Lower leg skin (tissue), 4 donors: ENCODE measurements at regions not wholly inside any gene's neighbourhood (a gene's known extent, or its start where the extent isn't known, plus 50 kb on each side); places are given as distances from the start of the nearest gene placed in this dataset.
"Not testable (repeated sequence)": the region's sequence is repeated elsewhere in the genome, so short reads cannot be mapped to it uniquely, and the experiment has no call there.

ENCODE experiments used
- DNase-seq, 2 donors: peaks; one replicate each; pipeline ENCODE4 v3.0.0-alpha.2; 2019; ENCODE audit warnings: low spot score in 2 of 2
- H3K4me3 ChIP-seq: fragments of 200-600 bp; sonication (generic); 2 replicates; pipeline ENCODE4 v1.5.1; 2017; ENCODE audit warnings: mild to moderate bottlenecking, low read depth; ENCODE audit not compliant: poor library complexity, severe bottlenecking
- POLR2A ChIP-seq, 2 donors: fragments of 450-650 bp; IDR thresholded peaks; one replicate each; pipeline ENCODE4 v1.6.1; 2016 to 2017; ENCODE audit warnings: antibody characterized with exemption in 2 of 2, mild to moderate bottlenecking in 1 of 2, moderate library complexity in 1 of 2
- WGBS, 2 donors: methylation state at CpG; one replicate each; pipeline ENCODE4 v1.1.5; 2018; 5-methylcytosine and 5-hydroxymethylcytosine counted together
- intact Hi-C: fragments of 100-400 bp; cut with DNase I; formaldehyde crosslinking; loops from one replicate; pipeline ENCODE4 v1.15.0; 2023; ENCODE audit warnings: low total_unique reads
- TF ChIP-seq, protein P1 (sequence below), 3 donors: fragments of 450-650 bp; IDR thresholded peaks; one replicate each; pipeline ENCODE4 v1.5.1; 2016; ENCODE audit warnings: antibody characterized with exemption in 3 of 3, mild to moderate bottlenecking in 3 of 3, moderate library complexity in 2 of 3

GRCh38 chr2:173521450-173522192, 166.9 kb downstream of the CDCA7 start:
- no peak for DNase-seq
- TF ChIP-seq, protein P1, sequence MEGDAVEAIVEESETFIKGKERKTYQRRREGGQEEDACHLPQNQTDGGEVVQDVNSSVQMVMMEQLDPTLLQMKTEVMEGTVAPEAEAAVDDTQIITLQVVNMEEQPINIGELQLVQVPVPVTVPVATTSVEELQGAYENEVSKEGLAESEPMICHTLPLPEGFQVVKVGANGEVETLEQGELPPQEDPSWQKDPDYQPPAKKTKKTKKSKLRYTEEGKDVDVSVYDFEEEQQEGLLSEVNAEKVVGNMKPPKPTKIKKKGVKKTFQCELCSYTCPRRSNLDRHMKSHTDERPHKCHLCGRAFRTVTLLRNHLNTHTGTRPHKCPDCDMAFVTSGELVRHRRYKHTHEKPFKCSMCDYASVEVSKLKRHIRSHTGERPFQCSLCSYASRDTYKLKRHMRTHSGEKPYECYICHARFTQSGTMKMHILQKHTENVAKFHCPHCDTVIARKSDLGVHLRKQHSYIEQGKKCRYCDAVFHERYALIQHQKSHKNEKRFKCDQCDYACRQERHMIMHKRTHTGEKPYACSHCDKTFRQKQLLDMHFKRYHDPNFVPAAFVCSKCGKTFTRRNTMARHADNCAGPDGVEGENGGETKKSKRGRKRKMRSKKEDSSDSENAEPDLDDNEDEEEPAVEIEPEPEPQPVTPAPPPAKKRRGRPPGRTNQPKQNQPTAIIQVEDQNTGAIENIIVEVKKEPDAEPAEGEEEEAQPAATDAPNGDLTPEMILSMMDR (IDR thresholded peaks at IDR 0.05) = no peak
- no peak for TF ChIP-seq POLR2A (IDR thresholded peaks at IDR 0.05)
- WGBS, 2 donors = 79% methylated on average over 4 of the region's 4 CpGs
- no peak overlapping the region for H3K4me3 ChIP-seq
- intact Hi-C loops = no loop called here

- intact Hi-C loops = no loop called here
- 12 to 14% methylated on average over 4 of the region's 4 CpGs for WGBS, 2 donors
- no peak overlapping the region for H3K4me3 ChIP-seq
- TF ChIP-seq, protein P1 (IDR thresholded peaks at IDR 0.05) = no peak
- TF ChIP-seq POLR2A (IDR thresholded peaks at IDR 0.05) = no peak
- DNase-seq = peak in 1 of 2 donors; percentile 23
Observed at GRCh38 chr2:173523497-173523896, 168.8 kb downstream of the CDCA7 start.

- no peak for DNase-seq
- H3K4me3 ChIP-seq = no peak overlapping the region
- WGBS, 2 donors = 76 to 87% methylated on average over 7 of the region's 7 CpGs
- TF ChIP-seq POLR2A (IDR thresholded peaks at IDR 0.05) = no peak
- TF ChIP-seq, protein P1 (IDR thresholded peaks at IDR 0.05) = no peak
- intact Hi-C loops = no loop called here
Observed at GRCh38 chr2:173524256-173524955, 169.7 kb downstream of the CDCA7 start.

DNA sequence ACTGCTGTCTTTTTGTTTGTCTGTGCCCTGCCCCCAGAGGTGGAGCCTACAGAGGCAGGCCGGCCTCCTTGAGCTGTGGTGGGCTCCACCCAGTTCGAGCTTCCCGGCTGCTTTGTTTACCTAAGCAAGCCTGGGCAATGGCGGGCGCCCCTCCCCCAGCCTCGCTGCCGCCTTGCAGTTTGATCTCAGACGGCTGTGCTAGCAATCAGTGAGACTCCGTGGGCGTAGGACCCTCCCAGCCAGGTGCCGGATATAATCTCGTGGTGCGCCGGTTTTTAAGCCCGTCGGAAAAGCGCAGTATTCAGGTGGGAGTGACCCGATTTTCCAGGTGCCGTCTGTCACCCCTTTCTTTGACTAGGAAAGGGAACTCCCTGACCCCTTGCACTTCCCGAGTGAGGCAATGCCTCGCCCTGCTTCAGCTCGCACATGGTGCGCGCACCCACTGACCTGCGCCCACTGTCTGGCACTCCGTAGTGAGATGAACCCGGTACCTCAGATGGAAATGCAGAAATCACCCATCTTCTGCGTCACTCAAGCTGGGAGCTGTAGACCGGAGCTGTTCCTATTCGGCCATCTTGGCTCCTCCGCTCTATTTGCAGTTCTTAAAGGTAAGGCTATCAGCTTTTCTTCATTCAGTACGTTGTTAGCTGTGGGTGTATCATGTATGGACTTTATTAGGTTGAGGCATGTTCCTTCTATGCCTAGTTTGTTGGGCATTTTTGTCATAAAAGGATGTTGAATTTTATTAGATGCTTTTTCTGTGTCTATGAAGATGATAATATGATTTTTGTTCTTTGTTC, 178.3 kb downstream of the CDCA7 start:
- DNase-seq, intact Hi-C loops: not testable (repeated sequence)
- 82 to 83% methylated on average over 23 to 26 of the region's 32 CpGs for WGBS, 2 donors
- peak overlapping the region; percentile 6 for H3K4me3 ChIP-seq

DNA sequence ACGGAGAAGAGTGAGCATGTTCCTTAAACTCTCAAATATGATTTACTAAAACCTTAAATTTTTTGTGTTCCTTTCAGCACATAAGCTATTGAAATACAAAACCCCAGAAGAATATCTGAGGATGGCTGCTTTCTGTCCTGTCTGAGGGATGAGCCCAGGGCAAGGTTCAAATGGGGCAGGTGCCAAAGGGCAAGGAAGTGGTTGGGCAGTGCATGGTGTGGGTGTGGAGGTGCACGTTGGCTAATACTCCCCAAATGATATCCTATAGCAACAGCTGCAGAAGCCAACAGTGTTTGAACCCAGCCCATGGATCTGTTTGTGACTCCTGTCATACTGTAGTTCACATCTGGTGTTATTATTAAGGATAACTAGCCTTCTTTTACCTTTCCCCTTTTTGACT, 183.0 kb downstream of the CDCA7 start:
- DNase-seq = no peak
- intact Hi-C loops = no loop called here
- 68 to 77% methylated on average over 2 of the region's 2 CpGs for WGBS, 2 donors
- no peak for TF ChIP-seq POLR2A (IDR thresholded peaks at IDR 0.05)
- TF ChIP-seq, protein P1 (IDR thresholded peaks at IDR 0.05) = no peak
- H3K4me3 ChIP-seq = no peak overlapping the region

DNA sequence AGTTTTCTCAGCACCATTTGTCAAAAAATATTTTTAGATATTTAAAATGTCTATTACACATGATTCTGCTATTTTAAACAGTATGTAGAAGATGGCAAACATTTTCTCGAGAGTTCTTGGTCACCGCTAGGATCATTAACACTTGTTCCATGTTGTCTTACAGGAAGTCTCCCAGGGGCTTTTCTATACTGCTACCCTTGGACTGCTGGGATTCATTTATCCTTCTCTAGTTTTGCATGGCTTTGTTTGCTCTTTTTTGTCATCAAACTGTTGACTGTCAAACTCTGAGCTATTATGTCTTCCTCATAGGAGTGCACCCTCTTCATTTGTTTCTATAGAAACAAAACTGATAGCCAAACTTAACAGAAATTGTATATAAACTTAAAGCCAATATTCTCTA, 184.9 kb downstream of the CDCA7 start:
- WGBS, 2 donors = 91 to 94% methylated on average over 2 of the region's 2 CpGs
- intact Hi-C loops = no loop called here
- TF ChIP-seq POLR2A (IDR thresholded peaks at IDR 0.05) = no peak
- TF ChIP-seq, protein P1 (IDR thresholded peaks at IDR 0.05) = no peak
- DNase-seq = no peak
- H3K4me3 ChIP-seq = no peak overlapping the region
